ENCODE measurements at regions not wholly inside any gene's neighbourhood (a gene's known extent, or its start where the extent isn't known, plus 50 kb on each side); places are given as distances from the start of the nearest gene placed in this dataset.

DNA sequence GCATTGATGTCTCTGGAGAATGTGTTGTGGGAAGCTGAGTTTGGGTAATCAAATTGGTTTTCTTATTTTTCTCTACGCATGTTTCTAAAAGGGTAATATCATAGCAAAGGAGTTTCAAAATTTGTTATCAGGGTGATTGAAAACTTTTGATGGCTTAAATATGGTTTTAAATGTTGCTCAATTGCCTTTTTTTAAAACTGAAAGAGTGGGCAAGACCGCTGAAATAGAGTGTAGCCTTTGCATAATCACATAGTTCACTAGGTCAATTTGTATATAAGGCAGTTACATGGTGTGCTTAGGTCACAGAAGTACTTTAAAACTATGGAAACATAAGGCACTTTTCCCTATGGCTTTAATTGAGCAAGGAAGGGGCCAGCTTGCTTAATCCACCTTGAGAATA, 167.4 kb downstream of the SNAPC1 start:
- no peaks in the 10 kb centered on the region for H3K36me3 ChIP-seq
- no peak overlapping the region for H3K4me3 ChIP-seq (ENCODE audit: low read depth in 1 of 2, low read length in 1 of 2)
- peaks cover 33% of the 10 kb centered on the region for H3K27me3 ChIP-seq
- no peak overlapping the region for H3K27ac ChIP-seq
- TF ChIP-seq, protein P1, sequence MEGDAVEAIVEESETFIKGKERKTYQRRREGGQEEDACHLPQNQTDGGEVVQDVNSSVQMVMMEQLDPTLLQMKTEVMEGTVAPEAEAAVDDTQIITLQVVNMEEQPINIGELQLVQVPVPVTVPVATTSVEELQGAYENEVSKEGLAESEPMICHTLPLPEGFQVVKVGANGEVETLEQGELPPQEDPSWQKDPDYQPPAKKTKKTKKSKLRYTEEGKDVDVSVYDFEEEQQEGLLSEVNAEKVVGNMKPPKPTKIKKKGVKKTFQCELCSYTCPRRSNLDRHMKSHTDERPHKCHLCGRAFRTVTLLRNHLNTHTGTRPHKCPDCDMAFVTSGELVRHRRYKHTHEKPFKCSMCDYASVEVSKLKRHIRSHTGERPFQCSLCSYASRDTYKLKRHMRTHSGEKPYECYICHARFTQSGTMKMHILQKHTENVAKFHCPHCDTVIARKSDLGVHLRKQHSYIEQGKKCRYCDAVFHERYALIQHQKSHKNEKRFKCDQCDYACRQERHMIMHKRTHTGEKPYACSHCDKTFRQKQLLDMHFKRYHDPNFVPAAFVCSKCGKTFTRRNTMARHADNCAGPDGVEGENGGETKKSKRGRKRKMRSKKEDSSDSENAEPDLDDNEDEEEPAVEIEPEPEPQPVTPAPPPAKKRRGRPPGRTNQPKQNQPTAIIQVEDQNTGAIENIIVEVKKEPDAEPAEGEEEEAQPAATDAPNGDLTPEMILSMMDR (IDR thresholded peaks at IDR 0.05) = no peak
- no peaks in the 10 kb centered on the region for H3K4me1 ChIP-seq (ENCODE audit: control insufficient read depth in 1 of 2, insufficient read depth in 1 of 2, low read depth in 1 of 2, low read length in 1 of 2)
- no peaks in the 10 kb centered on the region for H3K9me3 ChIP-seq

DNA sequence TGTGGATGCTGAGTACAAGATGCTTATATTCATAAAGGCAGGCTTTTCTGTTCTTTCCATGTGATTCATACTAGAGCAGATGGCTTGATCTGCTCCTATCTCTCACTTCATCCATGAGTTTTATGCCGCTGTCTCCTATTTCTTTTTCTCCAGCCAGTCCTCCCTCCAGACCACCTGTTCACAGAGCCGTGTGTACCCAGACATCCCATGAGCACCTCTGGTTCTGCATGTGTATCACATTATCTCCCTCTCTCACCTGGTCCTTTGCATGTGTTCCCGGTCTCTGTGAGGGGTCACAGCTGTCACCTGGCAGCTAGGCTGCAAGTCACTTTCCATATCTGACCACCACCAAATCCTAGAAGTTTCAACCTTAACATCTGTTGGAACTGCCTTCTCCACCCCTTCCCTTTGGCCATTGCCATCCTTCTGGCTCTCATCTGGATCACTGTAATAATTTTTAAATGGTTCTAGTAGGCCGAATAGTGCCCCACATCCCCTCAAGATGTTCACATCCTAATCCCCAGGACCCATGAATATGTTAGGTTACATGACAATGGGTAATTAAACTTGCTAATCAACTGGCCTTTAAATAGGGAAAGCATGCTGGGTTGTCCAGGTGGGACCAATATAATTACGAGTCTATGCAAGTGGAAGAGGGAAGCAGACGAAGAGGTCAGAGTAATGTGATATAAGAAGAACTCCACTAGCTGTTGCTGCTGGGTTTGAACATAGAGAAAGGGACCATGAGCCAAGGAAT, 168.1 kb downstream of the SNAPC1 start:
- H3K4me1 ChIP-seq (ENCODE audit: control insufficient read depth in 1 of 2, insufficient read depth in 1 of 2, low read depth in 1 of 2, low read length in 1 of 2) = no peaks in the 10 kb centered on the region
- TF ChIP-seq, protein P1 (IDR thresholded peaks at IDR 0.05) = no peak
- H3K27ac ChIP-seq = no peak overlapping the region
- no peak overlapping the region for H3K4me3 ChIP-seq (ENCODE audit: low read depth in 1 of 2, low read length in 1 of 2)
- peaks cover 27% of the 10 kb centered on the region for H3K27me3 ChIP-seq
- no peaks in the 10 kb centered on the region for H3K9me3 ChIP-seq
- H3K36me3 ChIP-seq = no peaks in the 10 kb centered on the region

DNA sequence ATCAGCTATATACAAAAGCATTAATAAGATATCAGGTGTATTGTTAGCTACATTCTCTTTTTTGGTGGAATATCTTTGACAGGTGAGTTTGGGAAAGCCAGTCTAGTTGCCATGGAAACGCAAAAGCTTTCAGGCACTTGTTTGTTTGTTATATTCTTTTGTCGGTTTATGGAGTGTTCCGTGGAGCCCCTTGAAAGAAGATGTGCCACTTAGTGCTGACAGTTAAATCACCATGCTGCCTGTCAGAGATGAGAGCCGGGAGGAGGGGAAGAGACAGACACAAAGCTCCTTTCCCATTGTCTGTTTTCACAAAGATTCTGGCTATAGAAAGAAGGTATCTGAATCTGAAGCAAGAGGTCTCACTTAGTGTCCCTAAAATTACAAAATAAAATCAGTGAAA, 170.8 kb downstream of the SNAPC1 start:
- Histone ChIP-seq H3K9me3 (no peaks in the 10 kb centered on the region), H3K27ac (no peak overlapping the region), H3K36me3 (no peaks in the 10 kb centered on the region), H3K4me1 (ENCODE audit: control insufficient read depth in 1 of 2, insufficient read depth in 1 of 2, low read depth in 1 of 2, low read length in 1 of 2) (no peaks in the 10 kb centered on the region), H3K27me3 (peaks cover 14% of the 10 kb centered on the region), H3K4me3 (ENCODE audit: low read depth in 1 of 2, low read length in 1 of 2) (no peak overlapping the region)
- TF ChIP-seq, protein P1 (IDR thresholded peaks at IDR 0.05) = no peak

DNA sequence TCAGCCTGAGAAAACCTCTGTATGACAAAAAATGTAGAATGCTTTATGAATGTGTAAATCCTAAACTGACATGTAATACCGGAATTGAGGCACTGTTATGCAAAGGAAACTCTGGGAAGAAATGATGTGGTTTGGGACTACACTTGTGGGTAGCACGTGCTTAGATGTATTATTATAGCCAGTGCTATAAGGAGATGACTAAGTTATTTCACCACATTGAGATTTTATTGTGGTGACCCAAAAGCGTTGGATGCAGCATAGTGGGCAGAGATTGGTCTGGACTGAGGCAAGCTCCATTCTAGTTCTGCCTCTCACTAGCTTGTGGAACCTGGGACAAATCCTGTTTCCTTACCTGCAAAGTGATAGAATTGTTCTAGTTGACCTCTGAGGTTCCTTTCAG, 172.2 kb downstream of the SNAPC1 start:
- H3K27ac ChIP-seq = no peak overlapping the region

DNA sequence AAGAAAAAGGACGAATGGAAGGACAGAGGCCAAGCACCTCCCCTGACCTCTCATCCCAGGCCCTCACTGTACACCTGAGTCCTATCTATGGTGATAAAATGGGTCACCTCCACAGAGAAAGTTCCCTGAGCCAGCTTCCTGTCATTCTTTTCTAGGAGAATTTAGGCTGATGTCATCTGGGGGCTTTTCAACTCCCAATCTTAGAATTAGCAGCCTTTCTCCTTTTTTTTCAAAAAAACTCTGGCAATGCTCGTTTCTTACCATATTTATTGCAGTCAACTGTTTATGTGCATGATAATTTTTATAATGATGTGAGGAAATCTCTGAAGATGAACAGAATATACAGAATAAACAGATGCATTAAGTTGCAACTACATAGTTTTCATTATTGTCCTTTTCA, 177.6 kb downstream of the SNAPC1 start:
- Histone ChIP-seq H3K36me3 (no peaks in the 10 kb centered on the region), H3K27me3 (no peaks in the 10 kb centered on the region), H3K9me3 (no peaks in the 10 kb centered on the region), H3K4me3 (ENCODE audit: low read depth in 1 of 2, low read length in 1 of 2) (no peak overlapping the region), H3K4me1 (ENCODE audit: control insufficient read depth in 1 of 2, insufficient read depth in 1 of 2, low read depth in 1 of 2, low read length in 1 of 2) (no peaks in the 10 kb centered on the region), H3K27ac (no peak overlapping the region)
- TF ChIP-seq, protein P1 (IDR thresholded peaks at IDR 0.05) = no peak

More for the DNA sequence above, 172.2 kb downstream of the SNAPC1 start:
- H3K9me3 ChIP-seq = no peaks in the 10 kb centered on the region
- H3K36me3 ChIP-seq = no peaks in the 10 kb centered on the region
- no peak overlapping the region for H3K4me3 ChIP-seq (ENCODE audit: low read depth in 1 of 2, low read length in 1 of 2)
- TF ChIP-seq, protein P1 (IDR thresholded peaks at IDR 0.05) = no peak
- H3K4me1 ChIP-seq (ENCODE audit: control insufficient read depth in 1 of 2, insufficient read depth in 1 of 2, low read depth in 1 of 2, low read length in 1 of 2) = no peaks in the 10 kb centered on the region
- peaks cover under 1% of the 10 kb centered on the region for H3K27me3 ChIP-seq

Data from neutrophil (primary cell).